ENCODE measurements at regions not wholly inside any gene's neighbourhood (a gene's known extent, or its start where the extent isn't known, plus 50 kb on each side); places are given as distances from the start of the nearest gene placed in this dataset.

GRCh38 chr7:22660293-22660692 lies 66.7 kb upstream of the IL6 start:
- DNase-seq (ENCODE audit: missing footprints) (no peak), ATAC-seq (no peak)
- intact Hi-C loops (cut with DNase I): no loop called here

DNA sequence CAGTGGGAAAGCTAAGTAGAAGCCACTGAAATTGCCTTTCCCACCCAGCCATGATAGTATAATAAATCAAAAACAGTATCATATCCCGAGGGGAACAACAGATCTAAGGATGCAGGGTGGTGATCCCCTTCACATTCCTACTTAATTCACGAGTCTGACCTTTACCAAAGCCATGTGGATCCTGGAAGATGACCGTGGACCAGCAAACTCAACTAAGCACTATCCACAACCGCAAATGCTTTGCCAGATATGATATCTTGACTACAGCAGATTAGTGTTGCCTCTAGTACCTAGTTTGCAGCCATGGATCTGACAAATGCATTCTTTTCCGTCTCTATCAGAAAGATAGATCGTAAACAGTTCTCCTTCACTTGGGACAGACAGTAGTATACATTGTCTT lies 67.3 kb upstream of the IL6 start:
- intact Hi-C loops (cut with DNase I): no loop called here
- ATAC-seq (no peak), DNase-seq (ENCODE audit: missing footprints) (no peak)

- DNase-seq (ENCODE audit: missing footprints) (no peak), ATAC-seq (no peak)
- intact Hi-C loops (cut with DNase I): no loop called here
Observed at GRCh38 chr7:22658031-22658430, 69.0 kb upstream of the IL6 start.

GRCh38 chr7:22657479-22657878 lies 69.5 kb upstream of the IL6 start:
- ATAC-seq: no peak
- intact Hi-C loops (cut with DNase I): no loop called here

DNA sequence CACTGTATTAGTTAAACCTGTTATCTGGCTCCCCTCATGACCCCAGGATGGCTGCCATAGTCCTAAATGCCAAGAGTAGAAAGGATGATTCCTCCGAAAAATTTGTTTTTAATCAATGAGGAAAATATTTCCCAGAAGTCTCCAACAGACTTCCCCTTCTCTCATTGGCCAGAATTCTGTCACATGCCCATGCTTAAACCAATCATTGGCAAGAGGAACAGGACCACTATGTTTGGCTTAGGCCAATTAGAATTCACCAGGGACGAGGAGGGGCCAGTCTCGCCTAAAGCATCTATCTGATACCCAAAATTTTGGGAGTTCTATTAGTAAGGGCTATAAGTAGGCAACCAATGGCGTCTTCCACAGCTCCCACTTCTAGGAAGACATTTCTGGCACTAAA lies 71.2 kb upstream of the IL6 start:
- ATAC-seq (no peak), DNase-seq (ENCODE audit: missing footprints) (no peak)
- intact Hi-C loops (cut with DNase I): no loop called here

More at GRCh38 chr7:22657479-22657878, 69.5 kb upstream of the IL6 start:
- no peak for DNase-seq (ENCODE audit: missing footprints)

DNA sequence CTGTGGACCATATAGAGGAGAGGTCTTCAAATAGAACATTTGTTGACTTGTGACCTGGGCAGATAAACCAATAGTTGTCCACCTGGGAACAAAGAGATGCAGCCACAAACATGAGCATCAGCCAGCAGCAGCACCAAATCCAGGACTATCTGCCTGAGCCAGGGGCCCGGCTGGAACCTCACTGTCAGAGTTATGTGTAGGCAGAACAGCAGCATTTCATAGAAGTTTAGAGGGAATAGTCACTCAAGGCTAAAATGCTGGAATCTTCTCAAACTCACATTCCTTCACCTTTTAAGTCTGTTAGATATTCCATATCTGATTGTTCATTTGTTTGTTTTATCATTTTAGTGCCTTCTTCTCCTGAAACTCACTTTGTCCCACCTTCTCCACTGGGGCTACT lies 72.2 kb upstream of the IL6 start:
- DNase-seq (ENCODE audit: missing footprints) (no peak), ATAC-seq (no peak)
- intact Hi-C loops (cut with DNase I): loop anchor here (5.0 kb wide), 1 partner anchor 72 kb away; the partner anchor contains the start of gene IL6

- no peak for ATAC-seq
Observed at GRCh38 chr7:22653951-22654350, 73.0 kb upstream of the IL6 start.

GRCh38 chr7:22651534-22652243 lies 75.3 kb upstream of the IL6 start:
- ATAC-seq: no peak
- intact Hi-C loops (cut with DNase I): loop anchor here (5.0 kb wide), 1 partner anchor 76 kb away; the partner anchor contains the start of gene IL6

More at GRCh38 chr7:22653951-22654350, 73.0 kb upstream of the IL6 start:
- intact Hi-C loops (cut with DNase I): loop anchor here (5.0 kb wide), 1 partner anchor 73 kb away; the partner anchor contains the start of gene IL6
- DNase-seq (ENCODE audit: missing footprints): no peak

GRCh38 chr7:22651036-22651435 lies 76.0 kb upstream of the IL6 start:
- intact Hi-C loops (cut with DNase I): loop anchor here (5.0 kb wide), 1 partner anchor 76 kb away; the partner anchor contains the start of gene IL6
- no peak for ATAC-seq
- DNase-seq (ENCODE audit: missing footprints): no peak

More at GRCh38 chr7:22651534-22652243, 75.3 kb upstream of the IL6 start:
- DNase-seq (ENCODE audit: missing footprints): no peak

DNA sequence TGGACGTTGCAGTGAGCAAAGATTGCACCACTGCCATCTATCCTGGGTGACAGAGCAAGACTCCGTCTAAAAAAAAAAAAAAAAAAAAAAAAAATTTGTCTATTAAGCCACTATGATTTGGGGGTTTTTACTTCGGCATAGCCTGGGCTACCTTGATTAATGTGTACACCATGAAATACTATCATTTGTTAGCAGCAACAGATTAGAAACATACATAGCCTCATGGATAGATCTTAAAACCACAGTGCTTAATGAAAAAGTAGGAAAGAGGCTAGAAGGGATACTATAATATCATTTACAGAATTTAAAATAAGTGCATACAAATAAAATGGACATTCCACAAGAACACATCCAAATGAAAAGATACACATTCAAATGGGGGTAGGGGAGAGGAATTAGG lies 77.3 kb upstream of the IL6 start:
- no peak for DNase-seq (ENCODE audit: missing footprints)
- intact Hi-C loops (cut with DNase I): loop anchor here (5.0 kb wide), 1 partner anchor 78 kb away; the partner anchor contains the start of gene IL6
- no peak for ATAC-seq

GRCh38 chr7:22647451-22648257 lies 79.3 kb upstream of the IL6 start:
- no peak for DNase-seq (ENCODE audit: missing footprints)
- no peak for ATAC-seq
- intact Hi-C loops (cut with DNase I): no loop called here

DNA sequence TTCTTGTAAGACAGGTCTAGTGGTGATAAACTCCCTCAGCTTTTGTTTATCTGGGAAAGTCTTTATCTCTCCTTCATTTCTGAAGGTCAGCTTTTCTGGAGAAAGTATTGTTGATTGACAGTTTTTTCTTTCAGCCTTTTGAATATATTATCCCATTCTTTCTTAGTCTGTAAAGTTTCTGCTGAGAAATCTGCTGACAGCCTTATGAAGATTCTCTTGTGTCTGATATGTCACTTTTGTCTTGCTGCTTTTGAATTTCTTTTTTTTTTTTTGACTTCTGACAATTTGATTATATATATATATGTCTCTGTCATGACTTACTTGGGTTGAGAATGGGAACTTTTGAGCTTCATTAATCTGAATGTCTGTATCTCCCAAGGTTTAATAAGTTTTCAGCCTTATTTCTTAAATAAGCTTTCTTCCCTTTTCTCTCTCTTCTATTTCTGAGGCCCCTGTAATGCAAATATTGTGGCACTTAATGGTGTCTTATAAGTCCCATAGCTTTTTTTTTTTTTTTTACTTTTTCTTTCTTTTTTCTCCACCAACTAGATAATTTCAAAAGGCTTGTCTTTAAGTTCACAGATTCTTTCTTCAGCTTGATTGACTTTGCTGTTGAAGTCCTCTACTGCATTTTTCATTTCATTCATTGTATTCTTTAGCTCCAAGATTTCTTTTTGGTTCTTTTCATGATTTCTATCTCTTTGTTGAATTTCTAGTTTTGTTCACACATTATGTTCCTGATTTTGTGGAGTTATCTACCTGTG lies 81.4 kb upstream of the IL6 start:
- DNase-seq (ENCODE audit: missing footprints): no peak
- no peak for ATAC-seq
- intact Hi-C loops (cut with DNase I): no loop called here

DNA sequence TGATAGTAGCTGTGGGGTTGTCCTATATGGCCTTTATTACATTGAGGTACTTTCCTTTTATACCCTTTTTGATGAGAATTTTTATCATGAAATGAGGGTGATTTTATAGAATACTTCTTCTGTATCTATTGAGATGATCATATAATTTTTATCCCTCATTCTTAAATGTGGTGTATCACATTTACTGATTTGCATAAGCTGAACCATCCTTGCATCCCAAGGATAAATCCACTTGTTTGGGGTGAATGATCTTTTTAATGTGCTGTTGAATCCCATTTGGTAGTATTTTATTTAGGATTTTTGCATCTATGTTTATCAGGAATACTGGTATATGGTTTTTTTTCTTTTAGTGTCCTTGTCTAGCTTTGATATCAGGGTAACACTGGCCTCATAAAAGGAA lies 84.5 kb upstream of the IL6 start:
- intact Hi-C loops (cut with DNase I): no loop called here
- DNase-seq (ENCODE audit: missing footprints): no peak
- ATAC-seq: no peak

GRCh38 chr7:22640269-22640668 lies 86.7 kb upstream of the IL6 start:
- ATAC-seq (no peak), DNase-seq (ENCODE audit: missing footprints) (no peak)
- intact Hi-C loops (cut with DNase I): no loop called here

- intact Hi-C loops (cut with DNase I): no loop called here
- DNase-seq (ENCODE audit: missing footprints): no peak
- no peak for ATAC-seq
Observed at GRCh38 chr7:22639396-22639795, 87.6 kb upstream of the IL6 start.

DNA sequence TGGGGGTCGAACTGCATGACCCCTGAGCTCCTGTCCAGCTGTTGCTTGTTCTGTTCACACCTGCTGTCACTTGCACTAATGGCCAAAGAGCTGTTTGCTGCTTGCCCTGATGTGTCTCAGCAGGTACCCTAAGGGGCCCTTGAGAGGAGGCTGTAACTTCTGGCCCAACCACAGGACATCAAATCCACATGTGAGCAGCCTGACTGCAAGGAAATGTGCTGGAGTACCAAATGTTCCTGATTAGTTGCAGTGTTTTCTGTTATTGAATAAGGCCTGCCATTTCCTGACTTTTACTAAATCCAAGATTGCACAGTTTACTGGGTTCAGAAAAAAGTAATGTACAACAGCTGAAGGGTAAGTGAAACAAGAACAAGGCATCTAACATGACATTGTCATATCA lies 91.7 kb upstream of the IL6 start:
- no peak for DNase-seq (ENCODE audit: missing footprints)
- intact Hi-C loops (cut with DNase I): no loop called here
- peak; percentile 42 for ATAC-seq

- no peak for DNase-seq (ENCODE audit: missing footprints)
- ATAC-seq: no peak
- intact Hi-C loops (cut with DNase I): no loop called here
Observed at GRCh38 chr7:22633954-22634474, 93.0 kb upstream of the IL6 start.

GRCh38 chr7:22633286-22633953 lies 93.6 kb upstream of the IL6 start:
- intact Hi-C loops (cut with DNase I): no loop called here
- no peak for ATAC-seq

DNA sequence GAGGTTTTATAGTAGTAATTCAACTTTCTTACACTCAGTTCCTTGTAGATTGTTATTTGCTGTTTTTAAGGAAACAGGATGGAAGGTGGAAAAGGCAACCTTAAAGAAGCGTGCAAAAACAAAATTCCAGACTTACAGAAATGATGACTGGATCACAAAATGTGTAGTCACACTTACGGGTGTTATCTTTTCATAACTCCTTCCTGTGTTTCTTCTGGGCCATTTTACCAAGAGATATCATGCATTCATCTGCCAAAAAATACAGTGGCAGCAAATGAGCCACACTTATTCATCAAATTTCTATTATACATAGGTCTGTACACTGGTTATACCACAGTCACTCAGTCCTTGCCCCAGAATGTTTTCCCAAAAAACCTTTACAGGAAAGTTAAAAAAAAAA lies 94.3 kb upstream of the IL6 start:
- no peak for ATAC-seq
- DNase-seq (ENCODE audit: missing footprints): no peak
- intact Hi-C loops (cut with DNase I): no loop called here

More at GRCh38 chr7:22633286-22633953, 93.6 kb upstream of the IL6 start:
- DNase-seq (ENCODE audit: missing footprints): no peak
